Cerebellar cortex (tissue), 1 donor: ENCODE measurements at regions not wholly inside any gene's neighbourhood (a gene's known extent, or its start where the extent isn't known, plus 50 kb on each side); places are given as distances from the start of the nearest gene placed in this dataset.
A peak's percentile ranks its signal among the peaks of the same experiment; 100 is the strongest.

ENCODE experiments used
- DNase-seq: peaks from one replicate; pipeline ENCODE4 v3.0.0-alpha.2; 2015; ENCODE audit warnings: low spot score

DNA sequence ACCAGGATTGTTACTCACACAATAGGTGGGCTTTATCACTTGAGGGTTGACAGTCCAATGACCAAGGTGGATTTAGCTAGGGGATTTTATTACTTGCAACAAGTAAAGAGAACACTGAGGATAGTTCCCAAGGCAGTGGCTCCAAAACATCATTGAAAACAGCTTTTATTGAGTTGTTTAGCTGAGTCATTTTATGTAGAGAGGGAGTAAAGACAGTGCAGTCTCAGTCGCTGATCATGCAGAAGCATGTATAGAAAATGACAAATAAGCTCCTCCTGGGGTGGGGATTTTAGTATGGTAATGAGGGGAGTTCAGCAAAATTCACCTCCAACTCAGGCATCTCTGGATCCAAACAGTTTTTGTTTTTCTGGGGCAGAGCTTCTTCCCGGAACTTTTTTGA lies 163.0 kb upstream of the CCDC179 start:
- no peak for DNase-seq

DNA sequence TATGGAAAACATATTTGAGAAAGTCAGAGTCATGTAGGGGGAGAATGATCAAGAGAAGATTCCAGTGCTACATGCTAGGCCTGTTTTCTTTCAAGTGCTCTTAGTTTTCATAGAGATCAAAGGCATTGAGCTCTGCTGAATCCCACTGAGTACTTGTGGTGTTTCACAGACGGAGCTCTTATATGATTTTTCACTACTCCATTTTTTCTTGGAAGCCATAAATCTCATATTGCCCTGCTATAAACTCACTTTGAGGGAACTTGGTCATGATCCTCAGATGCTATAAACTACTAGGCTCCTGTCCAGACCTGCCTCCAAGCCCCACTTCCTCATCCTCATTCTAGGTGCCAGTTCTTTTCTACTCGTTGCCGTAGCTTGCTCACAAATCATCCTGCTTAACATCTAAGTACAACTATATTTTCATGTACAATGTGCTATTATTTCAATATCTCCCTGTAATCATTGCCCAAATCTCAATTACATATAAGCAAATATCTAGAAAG lies 180.8 kb upstream of the CCDC179 start:
- DNase-seq = no peak

DNA sequence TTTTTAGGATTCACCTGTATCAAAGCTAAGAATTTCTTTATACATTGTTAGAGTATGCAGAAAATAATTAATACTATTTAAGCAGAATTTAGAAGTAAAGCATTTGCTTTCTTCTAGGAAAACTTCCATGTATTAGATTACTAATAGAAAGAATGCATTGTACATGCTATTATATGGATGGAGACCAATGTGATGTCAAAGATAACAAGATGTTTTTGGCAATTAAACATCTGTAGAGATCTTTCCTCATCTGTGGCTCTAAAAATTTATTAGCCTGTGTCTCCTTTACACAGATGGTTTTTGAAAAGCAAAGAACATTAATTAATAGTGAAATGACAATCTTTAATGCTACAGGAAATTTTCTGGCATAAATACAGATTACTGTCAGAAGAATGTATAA lies 198.4 kb upstream of the CCDC179 start:
- no peak for DNase-seq

DNA sequence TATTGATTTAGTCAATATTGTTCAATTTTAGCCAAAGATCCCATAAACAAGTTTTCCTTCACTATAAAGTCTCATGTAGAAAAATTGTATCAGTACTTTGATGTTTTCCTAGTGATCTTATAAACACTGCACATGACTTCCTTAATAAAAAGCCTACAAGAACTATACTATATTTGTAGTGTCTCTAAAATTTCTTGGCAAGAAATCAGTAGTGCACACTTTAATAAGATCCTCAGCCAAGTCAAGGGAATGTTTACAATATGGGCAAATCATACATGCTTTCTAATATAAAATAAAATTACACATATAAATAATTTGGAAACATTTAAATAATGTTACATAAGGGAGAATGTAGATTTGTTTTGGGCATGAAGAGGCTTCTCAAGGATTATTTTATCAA lies 203.0 kb upstream of the CCDC179 start:
- no peak for DNase-seq

DNA sequence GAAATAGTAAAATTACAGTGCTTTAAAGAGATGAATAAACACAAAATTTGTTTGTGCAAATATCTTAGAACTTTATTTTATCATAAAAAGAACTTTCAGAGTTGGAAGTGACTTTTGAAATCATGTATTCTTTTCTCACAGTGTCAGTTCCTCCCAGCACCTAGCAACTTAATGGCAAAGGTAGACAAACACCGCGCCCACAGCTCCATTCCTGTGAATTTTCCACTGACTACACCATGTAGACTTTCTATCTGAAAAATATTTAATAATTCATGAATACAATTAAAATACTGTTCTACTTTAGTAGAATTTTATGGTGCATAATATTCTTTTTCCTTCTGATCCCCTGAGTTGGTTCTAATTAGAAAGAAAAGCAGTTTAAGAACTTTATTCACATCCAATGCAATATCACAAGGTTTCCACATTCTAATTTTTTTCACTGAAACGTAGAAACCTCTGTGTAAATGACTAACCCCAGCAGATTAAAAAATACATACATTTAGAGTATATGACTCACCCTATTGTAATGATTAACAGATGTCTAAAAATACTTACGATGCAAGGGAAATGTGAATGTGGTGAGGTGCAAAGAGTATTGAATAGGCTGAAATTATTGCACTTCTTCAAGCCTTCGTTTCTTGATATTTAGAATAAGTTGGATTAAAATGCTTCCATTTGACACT lies 218.2 kb upstream of the CCDC179 start:
- no peak for DNase-seq

DNA sequence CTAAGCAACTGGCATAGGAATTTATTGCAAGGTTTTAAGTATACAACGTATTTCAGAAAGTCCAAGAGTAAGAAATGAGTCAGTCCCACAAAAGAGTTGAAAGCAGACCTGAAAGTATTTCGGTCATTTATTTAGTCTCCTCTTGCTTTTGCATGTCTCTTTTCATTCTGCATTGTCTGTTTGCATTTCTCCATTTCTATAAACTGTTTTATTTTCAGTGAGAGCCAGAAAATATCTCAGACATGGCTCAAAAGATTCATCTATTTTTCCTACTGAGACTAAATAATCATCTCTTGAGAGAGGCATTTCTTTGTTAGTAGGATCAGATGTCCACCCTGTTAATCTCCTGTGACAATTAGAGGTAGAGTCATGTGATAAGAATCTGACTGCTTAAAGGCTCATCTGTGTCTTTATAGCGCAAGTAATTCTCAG lies 219.1 kb upstream of the CCDC179 start:
- no peak for DNase-seq

DNA sequence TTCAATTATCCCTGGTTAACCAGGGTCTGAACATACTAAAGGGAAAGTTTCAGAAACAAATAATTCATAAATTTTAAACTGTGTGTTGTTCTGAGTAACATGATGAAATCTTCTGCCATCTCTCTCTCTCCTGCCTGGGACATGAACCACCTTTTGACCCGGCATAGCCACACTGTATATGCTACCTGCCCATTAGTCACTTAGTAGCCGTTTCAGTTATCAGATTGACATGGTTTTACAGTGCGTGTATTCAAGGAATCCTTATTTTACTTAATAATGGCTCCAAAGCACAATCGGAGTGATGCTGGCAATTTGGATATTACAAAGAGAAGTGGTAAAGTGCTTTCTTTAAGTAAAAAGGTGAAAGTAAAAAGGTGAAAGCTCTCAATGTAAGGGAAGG lies 227.1 kb upstream of the CCDC179 start:
- no peak for DNase-seq

DNA sequence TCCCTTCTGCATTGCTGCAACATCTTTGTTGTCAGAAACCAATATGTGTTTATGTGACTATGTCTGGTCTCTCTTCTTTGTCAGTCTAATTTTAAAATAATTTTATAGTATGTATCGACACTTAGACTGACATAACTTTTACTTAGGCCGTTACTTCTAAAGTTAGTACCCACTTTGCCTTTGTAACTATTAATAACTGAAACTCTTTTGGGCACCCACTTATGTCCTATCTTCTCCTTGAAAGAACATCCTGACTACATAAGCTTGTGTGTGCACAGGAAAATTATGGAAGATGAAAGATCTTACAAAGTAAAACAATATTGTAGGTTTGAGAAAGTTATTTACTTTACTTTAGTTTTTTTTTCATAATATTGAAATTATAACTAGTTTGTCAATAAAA lies 230.4 kb upstream of the CCDC179 start:
- DNase-seq = no peak

DNA sequence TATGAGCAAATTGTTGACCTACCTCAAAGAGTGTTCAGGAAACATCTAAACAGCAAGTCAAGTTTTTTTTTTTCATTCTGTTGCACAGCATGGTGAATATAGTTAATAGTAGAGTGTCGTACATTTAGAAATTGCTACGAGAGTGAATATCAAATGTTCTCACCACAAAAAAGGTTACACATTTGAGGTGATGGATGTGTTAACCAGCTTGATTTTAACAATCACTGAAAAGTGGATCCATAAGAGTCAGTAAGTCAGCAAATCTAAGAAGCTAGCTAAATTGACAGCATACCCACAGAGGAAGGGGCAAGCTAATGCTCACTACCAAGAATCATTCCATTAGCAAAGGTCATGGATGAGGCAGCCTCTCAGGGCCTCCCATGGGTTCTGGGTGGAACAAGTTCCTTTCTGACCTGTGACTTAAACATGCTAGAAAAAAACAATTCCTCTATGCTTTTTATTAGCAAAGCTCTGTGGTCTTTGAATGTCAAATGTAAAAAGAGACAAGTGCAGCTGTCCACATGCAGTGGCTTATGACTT lies 235.4 kb upstream of the CCDC179 start:
- no peak for DNase-seq

DNA sequence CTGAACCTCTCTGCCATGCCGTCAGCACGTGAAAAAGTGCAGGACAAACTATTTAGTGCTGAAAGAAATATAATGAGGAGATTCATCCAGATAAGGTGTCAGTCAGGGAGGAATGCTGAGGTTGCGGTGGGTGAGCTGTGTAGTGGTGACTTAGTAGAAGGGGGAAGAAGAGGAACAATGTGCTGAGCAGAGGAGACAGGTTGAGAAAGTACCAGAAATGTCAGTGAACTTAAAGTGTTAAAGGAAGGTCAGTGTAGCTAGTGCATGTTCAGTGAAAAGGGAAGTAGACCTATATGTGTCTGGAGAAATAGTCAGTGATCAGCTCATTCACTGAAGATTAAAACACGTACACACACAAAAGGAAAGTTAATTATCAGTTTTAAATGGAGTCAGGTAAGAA lies 237.6 kb upstream of the CCDC179 start:
- no peak for DNase-seq

DNA sequence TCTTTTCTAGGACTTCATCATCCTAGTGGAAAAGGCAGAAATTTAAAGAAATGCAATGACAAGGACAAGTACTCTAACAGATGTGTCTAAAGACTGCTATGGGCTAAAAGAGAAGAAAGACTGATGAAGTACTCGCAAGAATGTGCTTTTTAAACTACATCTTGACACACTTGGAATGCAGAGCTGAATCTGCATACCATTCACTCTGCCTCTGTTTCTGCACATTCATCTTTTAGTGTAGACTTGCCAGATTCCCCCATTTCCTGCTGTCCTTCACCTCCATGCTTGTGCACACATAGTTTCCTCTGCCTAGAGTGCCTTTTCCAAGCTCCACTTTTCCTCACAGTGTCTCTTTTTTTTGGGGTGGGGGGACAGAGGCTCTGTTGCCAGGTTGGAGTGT lies 239.0 kb upstream of the CCDC179 start:
- DNase-seq = no peak

DNA sequence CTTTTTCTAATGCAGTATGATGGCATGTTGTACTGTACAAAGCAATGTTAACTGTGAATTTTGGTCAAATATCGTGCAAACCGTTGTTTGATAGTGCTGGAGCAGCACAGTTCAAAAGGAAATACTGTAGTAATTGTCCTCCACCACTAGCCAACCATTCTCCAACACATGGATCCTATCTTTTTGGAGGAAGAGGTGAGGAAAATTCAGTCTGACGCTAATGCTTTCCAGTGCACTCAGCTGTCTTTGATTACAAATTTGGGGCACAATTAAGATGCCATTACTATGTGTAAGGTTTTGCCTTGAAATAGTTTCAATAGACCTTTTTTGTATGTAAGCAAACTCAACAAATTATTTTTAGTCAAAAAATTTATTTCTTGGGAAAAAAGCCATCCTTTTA lies 240.5 kb upstream of the CCDC179 start:
- DNase-seq = no peak

DNA sequence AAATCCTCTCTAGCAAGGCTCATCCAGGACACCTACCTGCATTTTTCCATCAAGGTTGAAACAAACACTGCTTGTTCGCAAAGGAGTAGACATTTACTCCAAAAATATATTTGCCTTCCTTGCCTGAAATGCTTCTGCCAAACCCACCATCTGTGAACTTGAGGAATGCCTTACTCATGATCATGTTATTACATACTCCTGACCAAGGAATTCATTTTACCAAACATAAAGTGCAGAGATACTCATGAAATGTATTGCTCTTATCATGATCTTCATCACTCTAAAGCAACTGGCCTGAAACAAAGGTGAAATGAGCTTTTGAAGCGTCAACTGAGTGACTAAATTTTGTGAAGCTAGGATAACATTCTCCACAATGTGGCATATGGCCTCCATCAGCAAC lies 243.1 kb upstream of the CCDC179 start:
- no peak for DNase-seq

DNA sequence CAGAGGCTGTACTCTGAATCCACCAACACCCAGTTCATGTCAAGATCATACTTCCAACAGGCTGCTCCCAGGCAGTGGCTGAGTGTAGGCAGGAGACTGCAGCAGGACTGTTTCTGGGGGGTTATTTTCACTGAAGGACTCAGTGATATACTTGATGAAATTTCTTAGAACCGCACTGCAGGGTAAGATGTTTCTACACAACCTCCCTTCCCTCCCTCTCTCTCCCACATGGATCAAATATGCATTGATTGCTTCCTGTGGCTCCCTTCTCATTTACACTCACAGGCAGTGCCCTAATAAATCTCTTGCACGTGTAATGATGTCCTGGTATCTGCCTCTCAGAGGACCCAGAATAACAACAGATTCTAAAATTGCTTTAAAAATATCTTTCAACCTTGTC lies 251.3 kb upstream of the CCDC179 start:
- DNase-seq = no peak

DNA sequence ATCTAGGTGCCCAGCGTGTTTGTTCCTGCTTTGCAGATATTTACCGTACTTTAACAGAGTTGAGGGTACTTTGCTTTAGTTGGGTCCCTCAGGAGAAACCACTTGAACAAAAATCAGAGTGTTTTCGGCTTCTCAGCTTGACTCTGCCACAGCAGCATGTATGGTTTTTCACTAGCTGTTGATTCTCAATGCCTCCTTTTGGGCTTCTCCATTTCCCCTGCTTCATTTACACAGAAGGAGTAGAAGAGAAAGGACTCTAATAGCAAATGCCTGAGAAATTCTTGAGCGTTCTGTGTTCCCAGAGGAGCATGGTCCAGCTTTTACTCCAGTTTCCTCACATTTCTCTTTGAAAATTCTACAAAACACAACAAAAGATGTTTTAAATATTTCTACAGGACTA lies 252.1 kb upstream of the CCDC179 start:
- no peak for DNase-seq

DNA sequence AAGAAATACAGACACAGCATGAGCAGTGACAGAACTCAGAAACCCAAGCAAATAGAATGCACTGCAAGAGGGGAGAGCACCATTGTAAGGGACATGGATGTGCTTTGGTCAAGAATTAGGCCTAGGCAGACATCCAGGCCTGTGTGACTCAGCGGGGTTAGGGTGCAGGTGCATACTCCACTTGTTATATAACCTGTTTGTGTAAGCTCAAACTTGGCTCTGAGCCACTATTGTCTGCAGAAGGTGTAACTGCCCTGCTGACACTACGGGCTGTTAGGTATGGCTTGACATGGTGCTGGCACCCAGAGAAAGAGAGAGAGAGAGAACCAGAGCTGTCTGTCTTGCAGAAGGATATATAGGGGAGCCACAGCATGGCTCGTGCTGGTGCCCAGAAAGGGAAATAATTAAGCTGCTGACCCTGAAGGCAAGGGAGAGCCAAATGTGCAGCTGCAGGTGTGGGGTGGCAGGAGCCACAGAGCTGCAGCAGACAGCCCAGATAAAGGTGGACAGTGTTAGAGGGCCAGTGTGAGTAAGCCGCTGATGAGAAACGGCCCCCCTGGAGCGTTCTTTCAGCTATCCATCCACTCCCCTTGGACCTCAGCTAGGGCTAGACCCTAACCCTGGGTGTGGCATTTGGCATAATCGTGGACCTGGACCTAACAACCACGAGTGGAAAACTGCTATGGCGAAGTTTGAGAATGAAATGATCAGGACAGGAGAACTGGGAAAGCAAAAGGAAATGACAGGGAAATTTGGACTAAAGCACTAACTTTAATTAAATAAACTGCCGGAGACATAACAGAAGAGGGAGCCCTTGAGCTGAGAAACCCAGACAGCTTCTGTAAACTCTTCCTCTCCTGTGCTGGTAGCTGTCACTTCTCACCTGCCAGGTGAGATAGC lies 253.0 kb upstream of the CCDC179 start:
- DNase-seq = peak; percentile 36

DNA sequence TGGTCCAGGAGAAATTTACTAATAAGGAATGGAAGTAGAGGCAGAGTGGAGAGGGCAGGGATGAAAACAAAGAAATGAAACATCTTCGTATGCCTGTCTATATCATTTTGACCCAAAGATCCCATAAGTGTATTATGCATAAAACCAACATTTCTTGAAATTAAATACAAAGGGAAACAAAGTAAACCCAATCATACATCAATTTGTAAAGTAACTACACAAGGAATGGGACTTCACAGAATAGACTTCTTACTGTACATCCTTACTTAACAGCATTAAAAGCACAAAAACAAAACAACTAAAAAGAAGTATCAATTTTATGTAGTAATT lies 253.6 kb upstream of the CCDC179 start:
- DNase-seq = no peak

DNA sequence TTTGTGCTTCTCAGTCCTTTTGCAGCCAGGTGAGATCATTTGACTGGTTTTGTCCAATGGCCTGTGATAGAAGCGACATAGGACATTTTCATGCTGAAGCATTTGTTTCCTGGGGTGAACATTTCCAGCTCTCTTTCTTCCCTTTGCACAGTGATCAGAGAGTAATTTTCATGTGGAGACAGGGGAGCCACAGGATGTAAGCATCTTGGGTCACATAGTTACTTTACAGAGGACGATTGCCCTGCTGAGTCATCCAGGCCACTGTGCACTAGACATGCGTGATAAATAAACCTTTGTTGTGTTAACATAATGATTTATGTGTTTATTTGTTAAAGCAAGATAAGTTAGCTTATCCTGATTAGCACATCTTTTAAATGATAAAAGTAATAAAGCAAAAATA lies 263.5 kb upstream of the CCDC179 start:
- no peak for DNase-seq

DNA sequence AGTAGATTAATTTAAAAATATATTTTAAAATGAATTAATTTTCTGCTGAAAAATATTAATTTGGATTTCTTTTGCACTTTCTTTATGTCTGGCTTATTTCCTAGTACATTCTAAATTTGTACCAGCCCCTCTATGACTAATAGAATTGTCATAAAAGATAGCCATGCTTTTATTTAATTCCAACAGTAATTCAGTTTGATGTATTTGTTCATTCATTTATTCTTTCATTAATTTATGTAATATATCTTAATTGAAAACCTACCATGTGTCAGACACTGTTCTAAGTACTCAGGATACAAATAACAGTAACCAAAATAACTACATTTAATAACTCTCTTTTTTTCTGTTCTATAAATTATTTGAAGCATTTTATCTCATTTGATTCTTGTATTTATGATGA lies 264.0 kb upstream of the CCDC179 start:
- DNase-seq = no peak

DNA sequence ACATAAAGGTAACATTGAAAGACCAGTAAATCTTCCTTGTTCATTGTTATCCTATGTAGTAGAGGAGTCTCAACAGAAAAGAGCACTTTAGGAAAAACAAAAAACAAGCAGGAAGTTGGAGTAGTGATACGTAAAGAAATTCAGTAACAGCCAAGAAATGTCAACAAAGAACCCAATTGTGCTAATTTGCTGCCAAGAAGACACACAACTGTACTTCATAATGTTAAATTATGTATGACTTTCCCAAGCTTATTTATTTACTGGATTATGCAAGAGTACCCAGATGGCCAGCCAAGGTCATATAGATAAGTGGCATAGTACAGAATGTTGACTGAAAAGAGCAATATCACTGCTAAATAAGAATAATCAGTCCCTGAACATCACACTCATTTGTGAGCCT lies 264.7 kb upstream of the CCDC179 start:
- DNase-seq = no peak

DNA sequence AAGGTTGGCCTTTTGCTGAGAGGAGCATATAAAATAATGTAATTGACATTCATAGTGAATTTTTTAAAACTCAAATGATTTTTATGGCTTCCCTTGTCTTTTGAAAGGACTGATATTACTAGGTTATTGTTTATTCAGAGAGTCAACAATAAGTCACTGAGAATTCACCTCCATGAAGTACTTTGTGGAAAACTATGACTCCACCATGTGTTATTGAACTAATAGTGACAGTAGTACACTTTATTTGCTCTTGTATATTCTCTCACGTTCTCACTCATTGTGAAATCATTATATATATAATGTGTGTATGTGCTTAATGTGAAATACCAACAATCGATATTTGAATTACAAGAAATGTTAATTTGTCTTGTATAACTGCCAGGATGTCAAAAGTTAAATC lies 267.4 kb upstream of the CCDC179 start:
- no peak for DNase-seq

DNA sequence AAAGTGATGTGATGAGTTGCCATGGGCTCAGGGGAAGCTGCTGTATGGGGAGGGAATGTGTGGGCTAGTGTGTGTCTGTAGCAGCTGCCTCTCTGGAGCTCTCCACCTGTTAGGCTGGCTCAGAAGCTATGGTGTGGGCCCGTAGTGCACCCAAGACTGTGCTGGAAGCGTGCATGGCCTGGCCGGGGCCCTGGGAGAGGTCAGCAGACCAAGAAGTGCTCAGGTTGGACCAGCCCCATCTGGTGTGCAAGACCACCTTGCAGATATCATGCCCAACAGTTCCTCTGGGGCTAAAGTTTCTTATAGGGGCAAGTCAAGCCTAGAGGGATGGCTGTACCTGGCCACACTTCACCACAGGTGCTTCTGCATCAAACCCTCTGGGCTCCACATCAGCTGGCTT lies 274.4 kb upstream of the CCDC179 start:
- DNase-seq = no peak

DNA sequence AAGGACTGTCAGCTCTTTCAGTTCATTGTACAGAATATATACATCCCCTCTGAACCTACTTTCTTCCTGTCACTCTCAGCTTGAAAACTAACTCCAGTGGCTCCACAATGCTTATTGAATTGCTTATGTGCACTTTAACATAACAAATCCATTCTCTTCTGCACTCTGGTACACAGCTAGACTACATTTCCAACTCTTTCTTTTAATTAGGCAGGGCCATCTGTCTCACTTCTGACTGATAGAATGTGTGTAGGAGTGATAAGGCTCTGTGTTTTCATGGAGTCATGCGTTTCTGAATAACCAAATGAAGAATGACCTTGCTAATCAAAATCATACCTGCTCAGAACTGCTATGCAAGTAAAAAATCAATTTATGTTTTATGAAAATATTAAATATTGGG lies 278.5 kb upstream of the CCDC179 start:
- DNase-seq = no peak
